HFF-Myc (cell line): ENCODE measurements at regions not wholly inside any gene's neighbourhood (a gene's known extent, or its start where the extent isn't known, plus 50 kb on each side); places are given as distances from the start of the nearest gene placed in this dataset.

Experiments used
- DNase-seq: peaks from one replicate; pipeline ENCODE4 v3.0.0-alpha.2; 2011; ENCODE audit warnings: low read depth; ENCODE audit errors: extremely low read depth
- H3K4me3 ChIP-seq: replicated peaks from 2 replicates; pipeline ENCODE4 v1.5.1; 2011; ENCODE audit warnings: low read depth, mild to moderate bottlenecking, control low read depth, low read length
- CTCF ChIP-seq: IDR thresholded peaks from 2 replicates; pipeline ENCODE4 v1.5.1; 2012; ENCODE audit warnings: mild to moderate bottlenecking, low read depth, low read length, control low read depth; ENCODE audit errors: missing control alignments

GRCh38 chr16:55968221-55968620, 93.0 kb upstream of the CES5A start:
- DNase-seq: no peak
- no peak overlapping the region for H3K4me3 ChIP-seq
- no peak for TF ChIP-seq CTCF

DNA sequence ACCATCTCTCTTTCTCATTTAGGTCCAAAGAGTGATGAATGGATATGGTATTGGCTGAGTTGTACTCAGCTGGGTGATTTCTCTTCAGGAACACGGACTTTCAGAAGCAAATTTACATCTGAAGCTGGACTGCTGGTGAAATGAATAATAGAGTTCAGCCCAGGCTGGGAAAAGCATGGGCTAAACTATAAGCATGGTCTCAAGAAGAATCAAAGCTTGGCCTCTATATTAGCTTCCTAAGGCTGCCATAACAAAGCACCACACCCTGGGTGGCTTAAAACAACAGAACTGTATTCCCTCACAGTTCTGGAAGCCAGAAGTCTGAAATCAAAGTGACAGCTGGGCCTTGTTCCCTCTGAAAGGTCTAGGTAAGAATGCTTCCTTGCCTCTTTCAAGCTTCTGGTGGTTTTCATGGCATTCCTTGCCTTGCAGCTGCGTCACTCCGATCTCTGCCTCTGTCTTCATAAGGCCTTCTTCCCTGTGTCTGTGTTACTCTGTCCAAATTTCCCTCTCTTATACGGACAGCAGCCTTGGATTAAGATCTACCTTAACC, 89.8 kb upstream of the CES5A start:
- no peak for DNase-seq

GRCh38 chr16:55955845-55956244, 80.7 kb upstream of the CES5A start:
- no peak overlapping the region for H3K4me3 ChIP-seq
- DNase-seq: no peak
- TF ChIP-seq CTCF: no peak

More for the DNA sequence above, 89.8 kb upstream of the CES5A start:
- no peak overlapping the region for H3K4me3 ChIP-seq
- TF ChIP-seq CTCF: no peak

GRCh38 chr16:55955424-55955823, 80.3 kb upstream of the CES5A start:
- TF ChIP-seq CTCF: no peak
- no peak overlapping the region for H3K4me3 ChIP-seq
- DNase-seq: no peak

GRCh38 chr16:55954906-55955305, 79.7 kb upstream of the CES5A start:
- no peak for TF ChIP-seq CTCF
- no peak for DNase-seq
- no peak overlapping the region for H3K4me3 ChIP-seq

DNA sequence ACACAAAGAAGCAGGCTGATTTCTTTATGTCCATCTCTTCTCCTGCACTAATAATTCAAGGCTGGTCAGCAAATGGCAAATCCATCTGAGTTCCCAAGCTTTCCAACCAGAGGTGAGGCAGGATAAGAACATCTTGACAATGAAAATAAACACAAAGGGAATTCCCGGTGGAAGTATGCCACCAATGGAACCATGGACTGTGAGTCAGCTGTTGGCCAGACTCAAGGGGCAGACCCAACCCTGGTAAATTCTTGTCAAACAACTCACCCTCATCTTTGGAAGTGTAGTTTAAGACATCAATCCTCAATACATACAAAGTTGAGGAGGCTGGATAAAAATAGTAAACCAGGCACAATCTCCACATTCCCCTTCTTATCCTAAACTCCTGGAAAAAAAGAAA, 74.3 kb upstream of the CES5A start:
- no peak for DNase-seq
- TF ChIP-seq CTCF: no peak
- no peak overlapping the region for H3K4me3 ChIP-seq

DNA sequence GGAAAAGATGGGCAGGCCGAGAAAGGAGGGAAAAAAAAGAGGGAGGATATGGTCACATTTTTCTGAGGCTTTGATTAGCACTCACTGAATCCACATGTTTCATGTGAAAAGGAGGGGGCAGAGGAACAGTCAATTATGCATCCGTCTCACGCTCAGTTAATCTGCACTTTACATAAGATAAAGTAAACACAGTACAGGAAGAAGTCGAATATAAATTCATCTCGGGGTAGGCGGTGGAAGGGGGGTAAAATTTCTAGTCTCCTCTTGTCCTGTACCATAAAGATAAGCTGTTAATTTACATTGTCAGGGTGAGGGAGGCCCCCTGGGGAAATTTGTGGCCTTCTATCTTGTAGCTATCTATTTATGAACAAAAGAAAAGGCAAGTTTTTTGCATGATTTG, 73.1 kb upstream of the CES5A start:
- no peak for DNase-seq
- TF ChIP-seq CTCF: no peak
- H3K4me3 ChIP-seq: no peak overlapping the region
